Thyroid gland (tissue), 4 donors: ENCODE measurements at regions not wholly inside any gene's neighbourhood (a gene's known extent, or its start where the extent isn't known, plus 50 kb on each side); places are given as distances from the start of the nearest gene placed in this dataset.

Source experiments
- POLR2A ChIP-seq, 2 donors: fragments of 450-650 bp; IDR thresholded peaks; one replicate each; pipeline ENCODE4 v1.6.1; 2017; ENCODE audit warnings: antibody characterized with exemption in 2 of 2, mild to moderate bottlenecking in 2 of 2, moderate library complexity in 1 of 2
- TF ChIP-seq, protein P1 (sequence below), 6 experiments: fragments of 200-600 bp in 3 of 6; fragments of 450-650 bp in 3 of 6; sonication (generic) in 3 of 6; IDR thresholded peaks; one replicate each; pipeline ENCODE4 v1.5.1; 2016 to 2019; ENCODE audit warnings: antibody characterized with exemption in 6 of 6, mild to moderate bottlenecking in 2 of 6, inconsistent platforms in 1 of 6, moderate library complexity in 1 of 6

DNA sequence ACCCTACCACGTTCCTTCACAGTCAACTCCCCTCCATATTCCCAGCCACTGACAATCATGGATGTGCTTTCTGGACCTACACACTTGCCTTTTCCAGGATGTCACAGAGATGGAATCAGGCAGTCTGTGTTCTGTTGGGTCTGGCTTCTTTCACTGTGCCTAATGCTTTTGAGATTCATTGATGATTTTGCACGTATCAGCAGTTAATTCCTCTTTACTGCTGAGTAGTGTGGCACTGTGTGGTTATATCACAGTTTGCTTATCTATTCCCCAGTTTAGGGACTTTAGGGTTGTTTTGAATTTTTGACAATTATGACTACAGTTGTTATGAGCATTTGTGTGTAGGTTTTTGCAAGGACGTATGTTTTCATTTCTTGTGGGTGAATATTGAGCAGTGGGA lies 191.7 kb downstream of the ACKR3 start:
- TF ChIP-seq, protein P1, sequence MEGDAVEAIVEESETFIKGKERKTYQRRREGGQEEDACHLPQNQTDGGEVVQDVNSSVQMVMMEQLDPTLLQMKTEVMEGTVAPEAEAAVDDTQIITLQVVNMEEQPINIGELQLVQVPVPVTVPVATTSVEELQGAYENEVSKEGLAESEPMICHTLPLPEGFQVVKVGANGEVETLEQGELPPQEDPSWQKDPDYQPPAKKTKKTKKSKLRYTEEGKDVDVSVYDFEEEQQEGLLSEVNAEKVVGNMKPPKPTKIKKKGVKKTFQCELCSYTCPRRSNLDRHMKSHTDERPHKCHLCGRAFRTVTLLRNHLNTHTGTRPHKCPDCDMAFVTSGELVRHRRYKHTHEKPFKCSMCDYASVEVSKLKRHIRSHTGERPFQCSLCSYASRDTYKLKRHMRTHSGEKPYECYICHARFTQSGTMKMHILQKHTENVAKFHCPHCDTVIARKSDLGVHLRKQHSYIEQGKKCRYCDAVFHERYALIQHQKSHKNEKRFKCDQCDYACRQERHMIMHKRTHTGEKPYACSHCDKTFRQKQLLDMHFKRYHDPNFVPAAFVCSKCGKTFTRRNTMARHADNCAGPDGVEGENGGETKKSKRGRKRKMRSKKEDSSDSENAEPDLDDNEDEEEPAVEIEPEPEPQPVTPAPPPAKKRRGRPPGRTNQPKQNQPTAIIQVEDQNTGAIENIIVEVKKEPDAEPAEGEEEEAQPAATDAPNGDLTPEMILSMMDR (IDR thresholded peaks at IDR 0.05) = no peak
- TF ChIP-seq POLR2A (IDR thresholded peaks at IDR 0.05) = no peak
